C4-2B (cell line): ENCODE measurements at regions not wholly inside any gene's neighbourhood (a gene's known extent, or its start where the extent isn't known, plus 50 kb on each side); places are given as distances from the start of the nearest gene placed in this dataset.

Experiments
- ZFX ChIP-seq: fragments of 450-650 bp; IDR thresholded peaks from 2 replicates; pipeline ENCODE4 v1.6.1; 2017
- TF ChIP-seq, protein P1 (sequence below): fragments of 450-650 bp; conservative IDR thresholded peaks from 2 replicates; pipeline ENCODE4 v1.5.1; 2017; ENCODE audit warnings: mild to moderate bottlenecking

DNA sequence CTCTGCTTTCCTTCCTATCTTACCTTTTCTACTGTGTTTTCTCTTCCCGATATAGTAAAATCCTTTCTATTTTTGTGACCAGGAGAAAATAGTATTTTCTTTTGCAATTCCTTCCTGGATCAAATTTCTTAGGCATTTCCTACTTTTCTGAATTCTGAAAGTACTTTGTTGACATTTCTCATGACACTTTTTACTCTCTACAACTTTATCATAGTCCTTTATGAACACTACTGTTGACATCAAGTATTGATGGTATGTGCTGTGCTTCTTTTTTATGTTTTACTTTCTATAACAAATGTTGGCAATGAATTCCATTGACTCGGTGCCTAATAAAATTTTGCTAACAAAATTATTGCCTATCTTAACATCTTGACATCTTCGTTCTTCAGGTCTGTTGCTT lies 217.7 kb upstream of the TCF4 start:
- TF ChIP-seq, protein P1, sequence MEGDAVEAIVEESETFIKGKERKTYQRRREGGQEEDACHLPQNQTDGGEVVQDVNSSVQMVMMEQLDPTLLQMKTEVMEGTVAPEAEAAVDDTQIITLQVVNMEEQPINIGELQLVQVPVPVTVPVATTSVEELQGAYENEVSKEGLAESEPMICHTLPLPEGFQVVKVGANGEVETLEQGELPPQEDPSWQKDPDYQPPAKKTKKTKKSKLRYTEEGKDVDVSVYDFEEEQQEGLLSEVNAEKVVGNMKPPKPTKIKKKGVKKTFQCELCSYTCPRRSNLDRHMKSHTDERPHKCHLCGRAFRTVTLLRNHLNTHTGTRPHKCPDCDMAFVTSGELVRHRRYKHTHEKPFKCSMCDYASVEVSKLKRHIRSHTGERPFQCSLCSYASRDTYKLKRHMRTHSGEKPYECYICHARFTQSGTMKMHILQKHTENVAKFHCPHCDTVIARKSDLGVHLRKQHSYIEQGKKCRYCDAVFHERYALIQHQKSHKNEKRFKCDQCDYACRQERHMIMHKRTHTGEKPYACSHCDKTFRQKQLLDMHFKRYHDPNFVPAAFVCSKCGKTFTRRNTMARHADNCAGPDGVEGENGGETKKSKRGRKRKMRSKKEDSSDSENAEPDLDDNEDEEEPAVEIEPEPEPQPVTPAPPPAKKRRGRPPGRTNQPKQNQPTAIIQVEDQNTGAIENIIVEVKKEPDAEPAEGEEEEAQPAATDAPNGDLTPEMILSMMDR, result no peak
- no peak for TF ChIP-seq ZFX
